ENCODE measurements at regions not wholly inside any gene's neighbourhood (a gene's known extent, or its start where the extent isn't known, plus 50 kb on each side); places are given as distances from the start of the nearest gene placed in this dataset.

DNA sequence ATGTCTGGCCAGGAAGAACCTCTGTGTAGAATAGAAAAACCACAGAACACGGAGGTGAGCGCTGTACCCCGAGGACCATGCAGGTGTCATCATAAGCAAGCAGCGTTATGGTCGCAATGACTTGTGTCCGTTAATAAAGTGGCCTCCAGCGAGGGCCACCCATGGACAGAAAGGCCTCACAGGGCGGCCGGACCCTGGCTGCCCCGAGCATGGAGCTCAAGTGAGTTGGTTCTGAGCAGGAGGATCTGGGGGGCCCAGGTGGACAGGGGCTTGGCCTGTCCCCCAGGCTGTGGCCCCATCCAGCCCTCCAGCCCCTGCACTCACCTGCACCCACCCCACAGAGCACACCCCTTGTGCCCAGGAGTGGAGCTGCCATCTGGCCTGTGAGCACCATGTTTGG is 133.8 kb downstream of the BRD1 start:
- Mint-ChIP-seq H3K27ac (no peak overlapping the region), H3K9me3 (ENCODE audit: insufficient read depth) (peaks cover 13% of the 10 kb centered on the region), H3K27me3 (peaks cover 22% of the 10 kb centered on the region), H3K4me1 (no peaks in the 10 kb centered on the region), H3K4me3 (no peak overlapping the region)
- Histone ChIP-seq H3K4me3 (ENCODE audit: control extremely low read depth in 1 of 5, extremely low read depth in 1 of 5, insufficient read depth in 1 of 5, low read depth in 2 of 5, low read length in 4 of 5) (no peak overlapping the region), H3K9ac (ENCODE audit: low read length) (no peak overlapping the region), H3K27me3 (replicated peaks in 1 of 4; ENCODE audit: control extremely low read depth in 1 of 4, control insufficient read depth in 3 of 4, insufficient read depth in 4 of 4, low read length in 3 of 4) (peaks cover 0 to 4% (median 0%) of the 10 kb centered on the region in 4 experiments), H3K36me3 (replicated peaks in 1 of 2; ENCODE audit: control extremely low read depth in 1 of 2, control insufficient read depth in 1 of 2, extremely low read depth in 1 of 2, insufficient read depth in 2 of 2, low read length in 1 of 2) (no peaks in the 10 kb centered on the region), H3K4me2 (replicated peaks; ENCODE audit: low read depth, low read length, poor library complexity, severe bottlenecking) (no peak overlapping the region), H2AFZ (ENCODE audit: insufficient read depth, low read depth, low read length, poor library complexity, severe bottlenecking) (no peak overlapping the region), H3K4me1 (ENCODE audit: control insufficient read depth in 2 of 2, insufficient read depth in 2 of 2, low read length in 2 of 2) (no peaks in the 10 kb centered on the region), H4K20me1 (ENCODE audit: control insufficient read depth, insufficient read depth, low read length, poor library complexity, severe bottlenecking) (no peaks in the 10 kb centered on the region), H3K9me3 (ENCODE audit: control extremely low read depth in 1 of 3, control insufficient read depth in 2 of 3, insufficient read depth in 1 of 3, low read length in 2 of 3) (peaks cover 1 to 12% (median 4%) of the 10 kb centered on the region in 3 donors), H3K27ac (ENCODE audit: low read length in 2 of 2) (no peak overlapping the region), H3K79me2 (ENCODE audit: control insufficient read depth, insufficient read depth, low read length) (no peaks in the 10 kb centered on the region)
- CTCF ChIA-PET = no interaction called here
- POLR2A ChIA-PET = interaction anchor here (0.7 kb wide), 1 partner anchor 17 kb away, joined by 3 read pairs; no protein-coding TSS in a partner anchor
- TF ChIP-seq EZH2 (IDR thresholded peaks at IDR 0.05; ENCODE audit: borderline replicate concordance, insufficient read depth, low read depth, low read length, poor library complexity, severe bottlenecking) (no peak), CTCF (IDR thresholded peaks at IDR 0.05) (no peak)
- DNase-seq = no peak
- WGBS (ENCODE audit: insufficient coverage) = 98% methylated on average over 10 of the region's 10 CpGs
- ATAC-seq (ENCODE audit: low read depth) = no peak
- intact Hi-C loops (cut with micrococcal nuclease) = no loop called here

- no peak overlapping the region for H3K27ac Mint-ChIP-seq
- Histone ChIP-seq H3K9me3 (ENCODE audit: control extremely low read depth in 1 of 3, control insufficient read depth in 2 of 3, insufficient read depth in 1 of 3, low read length in 2 of 3) (peaks cover 1 to 12% (median 4%) of the 10 kb centered on the region in 3 donors), H3K4me3 (ENCODE audit: control extremely low read depth in 1 of 5, extremely low read depth in 1 of 5, insufficient read depth in 1 of 5, low read depth in 2 of 5, low read length in 4 of 5) (no peak overlapping the region), H3K4me2 (replicated peaks; ENCODE audit: low read depth, low read length, poor library complexity, severe bottlenecking) (no peak overlapping the region), H4K20me1 (ENCODE audit: control insufficient read depth, insufficient read depth, low read length, poor library complexity, severe bottlenecking) (no peaks in the 10 kb centered on the region), H3K36me3 (replicated peaks in 1 of 2; ENCODE audit: control extremely low read depth in 1 of 2, control insufficient read depth in 1 of 2, extremely low read depth in 1 of 2, insufficient read depth in 2 of 2, low read length in 1 of 2) (no peaks in the 10 kb centered on the region), H3K27me3 (replicated peaks in 1 of 4; ENCODE audit: control extremely low read depth in 1 of 4, control insufficient read depth in 3 of 4, insufficient read depth in 4 of 4, low read length in 3 of 4) (peaks cover 0 to 7% (median 0%) of the 10 kb centered on the region in 4 experiments), H3K79me2 (ENCODE audit: control insufficient read depth, insufficient read depth, low read length) (no peaks in the 10 kb centered on the region), H2AFZ (ENCODE audit: insufficient read depth, low read depth, low read length, poor library complexity, severe bottlenecking) (no peak overlapping the region), H3K27ac (ENCODE audit: low read length in 2 of 2) (no peak overlapping the region), H3K4me1 (ENCODE audit: control insufficient read depth in 2 of 2, insufficient read depth in 2 of 2, low read length in 2 of 2) (no peaks in the 10 kb centered on the region), H3K9ac (ENCODE audit: low read length) (no peak overlapping the region)
- CTCF ChIA-PET = no interaction called here
- H3K4me3 Mint-ChIP-seq = no peak overlapping the region
- no peak for ATAC-seq (ENCODE audit: low read depth)
- POLR2A ChIA-PET = no interaction called here
- intact Hi-C loops (cut with micrococcal nuclease) = no loop called here
- TF ChIP-seq CTCF (IDR thresholded peaks at IDR 0.05) = no peak
- no peak for TF ChIP-seq EZH2 (IDR thresholded peaks at IDR 0.05; ENCODE audit: borderline replicate concordance, insufficient read depth, low read depth, low read length, poor library complexity, severe bottlenecking)
- H3K9me3 Mint-ChIP-seq (ENCODE audit: insufficient read depth) = peaks cover 13% of the 10 kb centered on the region
- no peak for DNase-seq
- peaks cover 26% of the 10 kb centered on the region for H3K27me3 Mint-ChIP-seq
- 84% methylated on average over 7 of the region's 11 CpGs for WGBS (ENCODE audit: insufficient coverage)
- no peaks in the 10 kb centered on the region for H3K4me1 Mint-ChIP-seq
Measured at GRCh38 chr22:49693416-49693815, 134.3 kb downstream of the BRD1 start.
